Body of pancreas (tissue), 4 donors: ENCODE measurements at regions not wholly inside any gene's neighbourhood (a gene's known extent, or its start where the extent isn't known, plus 50 kb on each side); places are given as distances from the start of the nearest gene placed in this dataset.
A peak's percentile ranks its signal among the peaks of the same experiment; 100 is the strongest.

Experiments
- ATAC-seq: fragments of 150-250 bp; one replicate; pipeline ENCODE4 v1.9.1; 2016
- DNase-seq, 4 donors: peaks; one replicate each; pipeline ENCODE4 v3.0.0-alpha.2; 2019
- H3K27ac ChIP-seq, 4 donors: fragments of 200-600 bp; sonication (generic); 1 replicate in 3 of 4; 2 replicates in 1 of 4; pipeline versions ENCODE4 v1.5.1 to v1.6.1; 2016 to 2019; ENCODE audit warnings: mild to moderate bottlenecking in 1 of 4, mixed read lengths in 1 of 4, moderate library complexity in 1 of 4
- H3K27me3 ChIP-seq, 2 donors: fragments of 200-600 bp; sonication (generic); one replicate each; pipeline ENCODE4 v1.6.0; 2016; ENCODE audit warnings: mild to moderate bottlenecking in 1 of 2
- H3K36me3 ChIP-seq, 2 donors: fragments of 200-600 bp; sonication (generic); replicated peaks in 1 of 2; 2 replicates each; pipeline ENCODE4 v1.5.1; 2016; ENCODE audit warnings: low read depth in 2 of 2; ENCODE audit not compliant: insufficient read depth in 1 of 2
- H3K4me1 ChIP-seq: fragments of 200-600 bp; sonication (generic); one replicate; pipeline ENCODE4 v1.6.0; 2016
- H3K4me3 ChIP-seq, 2 donors: fragments of 200-600 bp; sonication (generic); 1 replicate in 1 of 2; 2 replicates in 1 of 2; pipeline ENCODE4 v1.5.1; 2016 to 2019
- H3K9me3 ChIP-seq, 3 donors: fragments of 200-600 bp; sonication (generic); 1 replicate in 2 of 3; 2 replicates in 1 of 3; pipeline ENCODE4 v1.5.1; 2016
- CTCF ChIP-seq, 7 experiments: fragments of 450-650 bp in 4 of 7; fragments of 200-600 bp in 3 of 7; sonication (generic) in 3 of 7; IDR thresholded peaks; one replicate each; pipeline ENCODE4 v1.5.1; 2016 to 2019; ENCODE audit warnings: antibody characterized with exemption in 7 of 7
- POLR2A ChIP-seq, 3 donors: fragments of 450-650 bp; IDR thresholded peaks; one replicate each; pipeline ENCODE4 v1.6.1; 2016; ENCODE audit warnings: antibody characterized with exemption in 3 of 3, mild to moderate bottlenecking in 2 of 3
- WGBS, 2 donors: methylation state at CpG; one replicate each; pipeline ENCODE4 v1.1.5; 2017; 5-methylcytosine and 5-hydroxymethylcytosine counted together
- intact Hi-C: fragments of 100-400 bp; cut with DNase I; formaldehyde crosslinking; loops from one replicate; pipeline ENCODE4 v1.15.1; 2023

- TF ChIP-seq POLR2A (IDR thresholded peaks at IDR 0.05) (no peak), CTCF (IDR thresholded peaks at IDR 0.05) (no peak)
- Histone ChIP-seq H3K27me3 (no peaks in the 10 kb centered on the region), H3K27ac (no peak overlapping the region), H3K36me3 (no peaks in the 10 kb centered on the region), H3K4me1 (no peaks in the 10 kb centered on the region), H3K9me3 (no peaks in the 10 kb centered on the region), H3K4me3 (no peak overlapping the region)
- intact Hi-C loops = no loop called here
- no peak for ATAC-seq
- no peak for DNase-seq
Measured at GRCh38 chr3:137199678-137200077, 241.9 kb downstream of the IL20RB start.

- TF ChIP-seq POLR2A (IDR thresholded peaks at IDR 0.05) = no peak
- no peak for TF ChIP-seq CTCF (IDR thresholded peaks at IDR 0.05)
- intact Hi-C loops = no loop called here
- ATAC-seq (no peak), DNase-seq (no peak)
- Histone ChIP-seq H3K4me3 (no peak overlapping the region), H3K4me1 (no peaks in the 10 kb centered on the region), H3K36me3 (no peaks in the 10 kb centered on the region), H3K27me3 (no peaks in the 10 kb centered on the region), H3K9me3 (no peaks in the 10 kb centered on the region), H3K27ac (no peak overlapping the region)
- WGBS, 2 donors = 81 to 89% methylated on average over 3 of the region's 3 CpGs
Measured at GRCh38 chr3:137201066-137201465, 243.3 kb downstream of the IL20RB start.

GRCh38 chr3:137202941-137203340, 245.2 kb downstream of the IL20RB start:
- no peak for TF ChIP-seq POLR2A (IDR thresholded peaks at IDR 0.05)
- TF ChIP-seq CTCF (IDR thresholded peaks at IDR 0.05) = no peak
- DNase-seq (no peak), ATAC-seq (no peak)
- H3K27ac ChIP-seq = no peak overlapping the region
- 59 to 62% methylated on average over 5 of the region's 5 CpGs for WGBS, 2 donors
- intact Hi-C loops = no loop called here
- H3K4me3 ChIP-seq = no peak overlapping the region
- H3K36me3 ChIP-seq = no peaks in the 10 kb centered on the region
- H3K4me1 ChIP-seq = no peaks in the 10 kb centered on the region
- no peaks in the 10 kb centered on the region for H3K27me3 ChIP-seq
- no peaks in the 10 kb centered on the region for H3K9me3 ChIP-seq

- no peak for ATAC-seq
- no peak overlapping the region for H3K27ac ChIP-seq
- H3K27me3 ChIP-seq = no peaks in the 10 kb centered on the region
Measured at GRCh38 chr3:137204409-137204808, 246.6 kb downstream of the IL20RB start.

More at GRCh38 chr3:137204409-137204808, 246.6 kb downstream of the IL20RB start:
- peak in 2 of 4 donors; percentile 8 to 22 for DNase-seq
- no peaks in the 10 kb centered on the region for H3K4me1 ChIP-seq
- H3K36me3 ChIP-seq = no peaks in the 10 kb centered on the region
- 54 to 56% methylated on average over 3 of the region's 3 CpGs for WGBS, 2 donors
- H3K4me3 ChIP-seq = no peak overlapping the region
- intact Hi-C loops = no loop called here
- no peaks in the 10 kb centered on the region for H3K9me3 ChIP-seq
- TF ChIP-seq POLR2A (IDR thresholded peaks at IDR 0.05) (no peak), CTCF (IDR thresholded peaks at IDR 0.05) (no peak)
